ENCODE measurements at regions not wholly inside any gene's neighbourhood (a gene's known extent, or its start where the extent isn't known, plus 50 kb on each side); places are given as distances from the start of the nearest gene placed in this dataset.

DNA sequence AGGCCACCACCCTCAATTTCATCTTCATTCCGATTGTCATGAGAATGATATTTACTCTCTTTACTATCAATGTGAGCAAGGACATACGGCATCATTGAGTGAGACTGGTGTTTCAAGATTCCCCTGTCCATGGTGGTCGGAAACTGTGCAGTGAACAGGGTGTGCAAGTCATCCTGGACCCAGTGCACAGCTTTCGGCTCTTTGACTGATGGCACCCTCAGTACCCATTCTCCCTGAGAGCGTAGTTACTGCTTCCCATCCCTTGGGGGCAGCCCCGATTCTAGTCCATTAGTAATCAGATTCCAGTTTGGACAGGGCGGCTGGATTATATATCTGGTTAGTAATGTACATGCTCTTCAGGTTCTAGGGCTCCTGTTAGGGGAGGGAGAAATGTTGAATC lies 61.7 kb upstream of the SUB1 start:
- TF ChIP-seq, protein P1, sequence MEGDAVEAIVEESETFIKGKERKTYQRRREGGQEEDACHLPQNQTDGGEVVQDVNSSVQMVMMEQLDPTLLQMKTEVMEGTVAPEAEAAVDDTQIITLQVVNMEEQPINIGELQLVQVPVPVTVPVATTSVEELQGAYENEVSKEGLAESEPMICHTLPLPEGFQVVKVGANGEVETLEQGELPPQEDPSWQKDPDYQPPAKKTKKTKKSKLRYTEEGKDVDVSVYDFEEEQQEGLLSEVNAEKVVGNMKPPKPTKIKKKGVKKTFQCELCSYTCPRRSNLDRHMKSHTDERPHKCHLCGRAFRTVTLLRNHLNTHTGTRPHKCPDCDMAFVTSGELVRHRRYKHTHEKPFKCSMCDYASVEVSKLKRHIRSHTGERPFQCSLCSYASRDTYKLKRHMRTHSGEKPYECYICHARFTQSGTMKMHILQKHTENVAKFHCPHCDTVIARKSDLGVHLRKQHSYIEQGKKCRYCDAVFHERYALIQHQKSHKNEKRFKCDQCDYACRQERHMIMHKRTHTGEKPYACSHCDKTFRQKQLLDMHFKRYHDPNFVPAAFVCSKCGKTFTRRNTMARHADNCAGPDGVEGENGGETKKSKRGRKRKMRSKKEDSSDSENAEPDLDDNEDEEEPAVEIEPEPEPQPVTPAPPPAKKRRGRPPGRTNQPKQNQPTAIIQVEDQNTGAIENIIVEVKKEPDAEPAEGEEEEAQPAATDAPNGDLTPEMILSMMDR (IDR thresholded peaks at IDR 0.05 in 4 of 5, conservative IDR thresholded peaks at IDR 0.05 in 1 of 5): no peak
- no peak for TF ChIP-seq POLR2A (IDR thresholded peaks at IDR 0.05)
